MCF 10A (cell line): ENCODE measurements at regions not wholly inside any gene's neighbourhood (a gene's known extent, or its start where the extent isn't known, plus 50 kb on each side); places are given as distances from the start of the nearest gene placed in this dataset.

Experiments used
- BruUV-seq: library from RNA; stranded (reverse); fragments of 400-500 nt; replicated peaks from 2 replicates; lab custom pipeline; 2021; lab: Mats Ljungman, UMichigan
- CTCF ChIA-PET: fragments of 300-600 bp; sonication (Branson Sonifier 250); formaldehyde crosslinking; extraction: SDS; loops from one replicate; lab custom pipeline; 2021; ENCODE audit warnings: antibody characterized with exemption, inconsistent platforms; lab: Yijun Ruan, JAX
- POLR2A ChIA-PET: fragments of 300-600, 350-650 bp; sonication (Branson Sonifier 250); formaldehyde crosslinking; extraction: SDS; loops from one replicate; lab custom pipeline; 2020; ENCODE audit warnings: antibody characterized with exemption, inconsistent platforms; lab: Yijun Ruan, JAX
- DNase-seq: peaks from one replicate; pipeline ENCODE4 v3.0.0-alpha.2; 2018; ENCODE audit not compliant: unreplicated experiment
- H3K27ac Mint-ChIP-seq: one replicate; pipeline ENCODE4 v1.8.0; 2022; ENCODE audit warnings: mild to moderate bottlenecking, low read depth, mixed read lengths; ENCODE audit not compliant: unreplicated experiment
- H3K27me3 Mint-ChIP-seq: one replicate; pipeline ENCODE4 v1.8.0; 2022; ENCODE audit warnings: mixed read lengths; ENCODE audit not compliant: insufficient read depth, unreplicated experiment
- H3K36me3 Mint-ChIP-seq: one replicate; pipeline ENCODE4 v1.8.0; 2022; ENCODE audit warnings: mild to moderate bottlenecking, moderate library complexity, mixed read lengths; ENCODE audit not compliant: insufficient read depth, unreplicated experiment
- H3K4me1 Mint-ChIP-seq: one replicate; pipeline ENCODE4 v1.8.0; 2022; ENCODE audit warnings: mixed read lengths; ENCODE audit not compliant: insufficient read depth, unreplicated experiment
- H3K4me3 Mint-ChIP-seq: one replicate; pipeline ENCODE4 v1.8.0; 2022; ENCODE audit warnings: mild to moderate bottlenecking, moderate library complexity, mixed read lengths; ENCODE audit not compliant: unreplicated experiment
- H3K9me3 Mint-ChIP-seq: one replicate; pipeline ENCODE4 v1.8.0; 2022; ENCODE audit warnings: mixed read lengths; ENCODE audit not compliant: unreplicated experiment
- CTCF ChIP-seq: fragments of 200-600 bp; IDR thresholded peaks from one replicate; pipeline ENCODE4 v1.8.0; 2022; ENCODE audit warnings: antibody characterized with exemption, mild to moderate bottlenecking; ENCODE audit not compliant: unreplicated experiment
- intact Hi-C: fragments of 100-400 bp; cut with micrococcal nuclease; formaldehyde crosslinking; loops from 2 replicates; pipeline ENCODE4 v1.14.1; 2022

DNA sequence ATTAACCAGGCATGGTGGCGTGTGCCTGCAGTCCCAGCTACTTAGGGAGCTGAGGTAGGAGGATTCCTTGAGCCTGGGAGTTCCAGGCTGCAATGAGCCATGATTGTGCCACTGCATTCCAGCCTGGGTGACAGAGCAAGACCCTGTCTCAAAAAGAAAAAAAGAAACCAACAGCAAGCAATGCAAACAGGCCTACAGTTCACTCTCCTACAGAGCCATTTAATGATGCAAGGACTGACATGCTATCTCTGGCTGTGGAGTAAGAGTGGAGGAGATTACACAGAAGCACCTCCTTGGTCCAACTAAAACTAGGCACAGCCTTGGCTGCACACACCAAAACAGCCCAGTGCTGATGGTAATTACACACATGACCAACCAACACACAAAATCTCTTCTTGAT is 127.5 kb upstream of the SOD1 start:
- intact Hi-C loops = no loop called here
- no peaks in the 10 kb centered on the region for H3K4me1 Mint-ChIP-seq
- CTCF ChIA-PET = interaction anchor here (0.6 to 0.7 kb wide), 3 partner anchors 19 to 332 kb away, joined by 3 to 4 read pairs (median 3); no protein-coding TSS in a partner anchor
- no peak overlapping the region for H3K27ac Mint-ChIP-seq
- POLR2A ChIA-PET = no interaction called here
- no peak overlapping the region for H3K4me3 Mint-ChIP-seq
- H3K9me3 Mint-ChIP-seq = no peaks in the 10 kb centered on the region
- no peaks in the 10 kb centered on the region for H3K27me3 Mint-ChIP-seq
- BruUV-seq = no TSS peak
- TF ChIP-seq CTCF = no peak
- no peak for DNase-seq
- H3K36me3 Mint-ChIP-seq = no peaks in the 10 kb centered on the region

- no TSS peak for BruUV-seq
- no peak for TF ChIP-seq CTCF
- no peaks in the 10 kb centered on the region for H3K9me3 Mint-ChIP-seq
- CTCF ChIA-PET = interaction anchor here (0.7 to 1.2 kb wide), 2 partner anchors 332 to 350 kb away, joined by 4 read pairs; no protein-coding TSS in a partner anchor
- no peak overlapping the region for H3K27ac Mint-ChIP-seq
- POLR2A ChIA-PET = no interaction called here
- no peaks in the 10 kb centered on the region for H3K36me3 Mint-ChIP-seq
- DNase-seq = no peak
- no peaks in the 10 kb centered on the region for H3K4me1 Mint-ChIP-seq
- H3K27me3 Mint-ChIP-seq = no peaks in the 10 kb centered on the region
- H3K4me3 Mint-ChIP-seq = no peak overlapping the region
- intact Hi-C loops = no loop called here
Measured at GRCh38 chr21:31530897-31531705, 128.4 kb upstream of the SOD1 start.

DNA sequence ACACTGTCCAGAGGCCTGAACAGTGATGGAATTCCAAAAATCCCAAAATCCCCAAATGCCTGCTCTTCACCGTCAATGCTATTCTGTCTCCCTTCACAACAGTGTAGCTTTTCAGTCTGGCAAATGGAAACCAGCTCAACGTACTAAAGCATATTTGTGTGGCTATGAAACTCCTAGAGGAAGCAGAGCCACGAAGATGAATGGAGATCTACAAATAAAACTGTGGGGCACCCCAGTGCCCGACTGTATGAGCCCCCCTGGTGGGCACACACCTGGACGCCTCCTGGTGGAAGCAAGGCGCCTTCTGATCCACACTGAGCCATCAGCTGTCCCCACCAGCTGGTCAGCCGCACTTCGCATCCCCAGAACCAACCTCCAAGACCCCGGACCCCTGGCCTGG is 129.1 kb upstream of the SOD1 start:
- no TSS peak for BruUV-seq
- POLR2A ChIA-PET = no interaction called here
- DNase-seq = no peak
- H3K27ac Mint-ChIP-seq = no peak overlapping the region
- intact Hi-C loops = no loop called here
- no peak overlapping the region for H3K4me3 Mint-ChIP-seq
- H3K27me3 Mint-ChIP-seq = no peaks in the 10 kb centered on the region
- no peaks in the 10 kb centered on the region for H3K4me1 Mint-ChIP-seq
- CTCF ChIA-PET = interaction anchor here (0.9 to 1.2 kb wide), 2 partner anchors 51 to 349 kb away, joined by 3 to 4 read pairs; no protein-coding TSS in a partner anchor
- no peaks in the 10 kb centered on the region for H3K9me3 Mint-ChIP-seq
- H3K36me3 Mint-ChIP-seq = no peaks in the 10 kb centered on the region
- TF ChIP-seq CTCF = no peak

DNA sequence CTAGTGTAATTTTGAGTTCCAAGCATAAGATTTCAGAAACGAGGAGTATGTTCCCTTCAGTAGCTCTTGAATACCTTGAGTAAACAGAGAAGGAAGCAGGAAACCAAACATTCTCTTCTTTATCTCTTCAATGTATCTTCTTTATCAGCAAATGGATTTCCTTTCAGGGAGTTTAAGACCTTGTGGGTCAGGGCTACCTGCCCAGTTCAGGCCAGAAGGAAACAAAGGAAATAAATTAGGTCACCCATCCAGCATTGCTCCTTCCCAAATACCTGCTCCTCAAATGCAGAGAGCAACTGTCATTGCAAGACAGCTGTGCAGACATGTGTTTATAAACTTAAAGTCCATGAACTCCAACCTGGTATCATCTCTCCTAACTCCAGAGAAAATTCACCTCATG is 130.1 kb upstream of the SOD1 start:
- H3K27me3 Mint-ChIP-seq = no peaks in the 10 kb centered on the region
- TF ChIP-seq CTCF = no peak
- ChIA-PET CTCF (interaction anchor here (0.9 kb wide), 1 partner anchor 52 kb away, joined by 3 read pairs; no protein-coding TSS in a partner anchor), POLR2A (interaction anchor here (0.6 to 1.4 kb wide), 2 partner anchors 30 to 146 kb away, joined by 3 read pairs; no protein-coding TSS in a partner anchor)
- no peak overlapping the region for H3K27ac Mint-ChIP-seq
- DNase-seq = no peak
- no peaks in the 10 kb centered on the region for H3K4me1 Mint-ChIP-seq
- BruUV-seq = no TSS peak
- intact Hi-C loops = no loop called here
- H3K36me3 Mint-ChIP-seq = no peaks in the 10 kb centered on the region
- no peaks in the 10 kb centered on the region for H3K9me3 Mint-ChIP-seq
- H3K4me3 Mint-ChIP-seq = no peak overlapping the region
